BJ (cell line): ENCODE measurements at regions not wholly inside any gene's neighbourhood (a gene's known extent, or its start where the extent isn't known, plus 50 kb on each side); places are given as distances from the start of the nearest gene placed in this dataset.

ENCODE experiments used
- CTCF ChIA-PET: fragments of 350-600 bp; formaldehyde crosslinking; extraction: SDS; loops from one replicate; lab custom pipeline; 2021; ENCODE audit warnings: antibody characterized with exemption, inconsistent platforms; lab: Yijun Ruan, JAX
- POLR2A ChIA-PET: fragments of 300-600 bp; sonication (Branson Sonifier 250); formaldehyde crosslinking; extraction: SDS; loops from one replicate; lab custom pipeline; 2021; ENCODE audit warnings: antibody characterized with exemption; lab: Charles Lee
- DNase-seq: peaks from one replicate; pipeline ENCODE4 v3.0.0-alpha.2; 2011; ENCODE audit warnings: low read depth
- H3K27me3 ChIP-seq: 2 replicates; pipeline ENCODE4 v1.6.0; 2011; ENCODE audit warnings: low read length; ENCODE audit not compliant: control insufficient read depth, insufficient read depth
- H3K36me3 ChIP-seq: 2 replicates; pipeline ENCODE4 v1.5.1; 2011; ENCODE audit warnings: low read length; ENCODE audit not compliant: control insufficient read depth, insufficient read depth
- H3K4me3 ChIP-seq: 2 replicates; pipeline ENCODE4 v1.5.1; 2011; ENCODE audit warnings: low read depth, mild to moderate bottlenecking, control low read depth, low read length
- TF ChIP-seq, protein P1 (sequence below): IDR thresholded peaks from 2 replicates; pipeline ENCODE4 v1.5.1; 2011; ENCODE audit warnings: low read depth, mild to moderate bottlenecking, control low read depth, inconsistent platforms, low read length, moderate library complexity; ENCODE audit not compliant: insufficient read depth

DNA sequence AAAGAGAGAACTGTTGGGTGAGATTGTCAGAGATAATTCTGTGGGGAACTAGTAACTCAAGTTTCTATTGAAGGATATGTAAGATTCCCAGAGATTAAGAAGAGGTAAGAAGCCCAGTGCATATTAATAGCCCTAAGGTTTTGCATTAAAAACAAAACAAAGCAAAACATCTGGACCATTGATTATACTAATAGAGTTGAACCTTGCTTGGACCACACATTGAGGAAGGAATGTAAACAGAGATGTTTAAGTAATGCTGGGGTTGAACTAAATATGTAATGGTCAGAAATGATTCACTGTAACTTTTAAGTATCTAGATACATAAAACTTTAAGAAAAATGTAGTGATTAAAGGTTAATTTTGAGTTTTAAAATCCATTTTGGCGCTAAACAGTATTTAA, 1770.0 kb downstream of the PCDH9 start:
- TF ChIP-seq, protein P1, sequence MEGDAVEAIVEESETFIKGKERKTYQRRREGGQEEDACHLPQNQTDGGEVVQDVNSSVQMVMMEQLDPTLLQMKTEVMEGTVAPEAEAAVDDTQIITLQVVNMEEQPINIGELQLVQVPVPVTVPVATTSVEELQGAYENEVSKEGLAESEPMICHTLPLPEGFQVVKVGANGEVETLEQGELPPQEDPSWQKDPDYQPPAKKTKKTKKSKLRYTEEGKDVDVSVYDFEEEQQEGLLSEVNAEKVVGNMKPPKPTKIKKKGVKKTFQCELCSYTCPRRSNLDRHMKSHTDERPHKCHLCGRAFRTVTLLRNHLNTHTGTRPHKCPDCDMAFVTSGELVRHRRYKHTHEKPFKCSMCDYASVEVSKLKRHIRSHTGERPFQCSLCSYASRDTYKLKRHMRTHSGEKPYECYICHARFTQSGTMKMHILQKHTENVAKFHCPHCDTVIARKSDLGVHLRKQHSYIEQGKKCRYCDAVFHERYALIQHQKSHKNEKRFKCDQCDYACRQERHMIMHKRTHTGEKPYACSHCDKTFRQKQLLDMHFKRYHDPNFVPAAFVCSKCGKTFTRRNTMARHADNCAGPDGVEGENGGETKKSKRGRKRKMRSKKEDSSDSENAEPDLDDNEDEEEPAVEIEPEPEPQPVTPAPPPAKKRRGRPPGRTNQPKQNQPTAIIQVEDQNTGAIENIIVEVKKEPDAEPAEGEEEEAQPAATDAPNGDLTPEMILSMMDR: no peak
- ChIA-PET CTCF (no interaction called here), POLR2A (no interaction called here)
- no peak overlapping the region for H3K4me3 ChIP-seq
- no peaks in the 10 kb centered on the region for H3K36me3 ChIP-seq
- no peak for DNase-seq
- H3K27me3 ChIP-seq: no peaks in the 10 kb centered on the region

GRCh38 chr13:65456150-65456912, 1773.8 kb downstream of the PCDH9 start:
- CTCF ChIA-PET: interaction anchor here (0.8 kb wide), 1 partner anchor 12 kb away, joined by 5 read pairs; no protein-coding TSS in a partner anchor
- POLR2A ChIA-PET: no interaction called here
- H3K27me3 ChIP-seq: no peaks in the 10 kb centered on the region

DNA sequence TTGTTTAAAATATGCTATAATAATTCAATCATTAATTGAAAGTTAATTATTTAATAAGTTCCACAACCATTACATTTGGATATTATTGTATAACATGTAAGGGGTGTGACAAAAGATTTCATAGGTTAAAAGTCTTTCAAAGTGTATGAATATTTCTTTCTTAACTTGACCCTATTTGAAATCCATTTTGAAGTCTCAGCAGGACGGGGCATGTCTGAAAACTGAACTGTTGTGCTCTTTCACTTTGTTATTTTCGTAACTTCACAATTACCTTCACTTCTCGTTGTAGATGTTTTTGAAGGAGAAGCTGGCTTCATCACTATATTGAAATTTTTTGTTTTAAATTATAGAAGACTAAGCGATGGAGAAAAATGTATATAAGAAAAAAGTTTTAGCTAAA, 1775.7 kb downstream of the PCDH9 start:
- Histone ChIP-seq H3K27me3 (no peaks in the 10 kb centered on the region), H3K36me3 (no peaks in the 10 kb centered on the region), H3K4me3 (no peak overlapping the region)
- CTCF ChIA-PET: no interaction called here
- TF ChIP-seq, protein P1: no peak
- DNase-seq: no peak
- POLR2A ChIA-PET: no interaction called here

More at GRCh38 chr13:65456150-65456912, 1773.8 kb downstream of the PCDH9 start:
- no peak for DNase-seq
- H3K36me3 ChIP-seq: no peaks in the 10 kb centered on the region
- H3K4me3 ChIP-seq: no peak overlapping the region
- TF ChIP-seq, protein P1: no peak

- CTCF ChIA-PET: no interaction called here
These were observed 1776.2 kb downstream of the PCDH9 start for GRCh38 chr13:65453982-65454381.

GRCh38 chr13:65445340-65445739, 1784.8 kb downstream of the PCDH9 start:
- H3K36me3 ChIP-seq: no peaks in the 10 kb centered on the region
- ChIA-PET CTCF (interaction anchor here (0.6 to 1.5 kb wide), 2 partner anchors 12 to 53 kb away, joined by 3 to 5 read pairs; no protein-coding TSS in a partner anchor), POLR2A (no interaction called here)
- TF ChIP-seq, protein P1: no peak
- no peak overlapping the region for H3K4me3 ChIP-seq
- no peaks in the 10 kb centered on the region for H3K27me3 ChIP-seq
- DNase-seq: no peak

More at GRCh38 chr13:65453982-65454381, 1776.2 kb downstream of the PCDH9 start:
- no peak overlapping the region for H3K4me3 ChIP-seq
- H3K27me3 ChIP-seq: no peaks in the 10 kb centered on the region
- POLR2A ChIA-PET: no interaction called here
- TF ChIP-seq, protein P1: no peak
- H3K36me3 ChIP-seq: no peaks in the 10 kb centered on the region
- DNase-seq: no peak
